ENCODE measurements at regions not wholly inside any gene's neighbourhood (a gene's known extent, or its start where the extent isn't known, plus 50 kb on each side); places are given as distances from the start of the nearest gene placed in this dataset.

- no peak for TF ChIP-seq MAX (IDR thresholded peaks at IDR 0.05)
- no peak for TF ChIP-seq HNF4G (IDR thresholded peaks at IDR 0.05)
- no peak for TF ChIP-seq ZBTB33 (IDR thresholded peaks at IDR 0.05)
- TF ChIP-seq YY1 (IDR thresholded peaks at IDR 0.05): no peak
- TF ChIP-seq JUND (IDR thresholded peaks at IDR 0.05): no peak
- TF ChIP-seq CTCF (IDR thresholded peaks at IDR 0.05; ENCODE audit: low read depth, low read length, missing input control): no peak
These were observed 143.3 kb upstream of the SMLR1 start for GRCh38 chr6:130683761-130684517.
